ENCODE measurements at regions not wholly inside any gene's neighbourhood (a gene's known extent, or its start where the extent isn't known, plus 50 kb on each side); places are given as distances from the start of the nearest gene placed in this dataset.

DNA sequence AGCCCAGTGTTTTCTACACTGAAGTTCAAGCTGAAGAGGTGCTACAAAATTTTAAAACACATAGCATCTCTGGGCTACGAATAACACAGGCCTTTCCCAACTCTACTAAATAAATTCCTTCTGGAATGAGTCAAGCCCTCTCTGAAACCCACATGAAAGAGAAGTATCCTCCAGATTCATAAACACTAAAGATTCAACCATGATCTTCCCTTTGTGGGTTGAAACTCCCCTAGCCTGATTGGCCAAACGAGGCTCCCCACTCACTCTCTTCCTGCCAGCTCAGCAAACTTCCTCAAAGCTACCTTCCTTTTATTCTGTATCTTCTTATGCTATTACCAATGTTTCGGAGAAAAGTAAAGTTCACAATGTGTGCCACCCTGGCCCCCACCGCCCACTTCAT, 95.4 kb downstream of the NKX6-1 start:
- no peaks in the 10 kb centered on the region for H3K9me3 Mint-ChIP-seq
- no peak overlapping the region for H3K27ac Mint-ChIP-seq
- H3K4me1 Mint-ChIP-seq: no peaks in the 10 kb centered on the region
- CTCF ChIA-PET: no interaction called here
- no peaks in the 10 kb centered on the region for H3K36me3 Mint-ChIP-seq (ENCODE audit: low read depth)
- no peak overlapping the region for H3K4me3 Mint-ChIP-seq
- POLR2A ChIA-PET: no interaction called here
- no peak for DNase-seq
- no peaks in the 10 kb centered on the region for H3K27me3 Mint-ChIP-seq

DNA sequence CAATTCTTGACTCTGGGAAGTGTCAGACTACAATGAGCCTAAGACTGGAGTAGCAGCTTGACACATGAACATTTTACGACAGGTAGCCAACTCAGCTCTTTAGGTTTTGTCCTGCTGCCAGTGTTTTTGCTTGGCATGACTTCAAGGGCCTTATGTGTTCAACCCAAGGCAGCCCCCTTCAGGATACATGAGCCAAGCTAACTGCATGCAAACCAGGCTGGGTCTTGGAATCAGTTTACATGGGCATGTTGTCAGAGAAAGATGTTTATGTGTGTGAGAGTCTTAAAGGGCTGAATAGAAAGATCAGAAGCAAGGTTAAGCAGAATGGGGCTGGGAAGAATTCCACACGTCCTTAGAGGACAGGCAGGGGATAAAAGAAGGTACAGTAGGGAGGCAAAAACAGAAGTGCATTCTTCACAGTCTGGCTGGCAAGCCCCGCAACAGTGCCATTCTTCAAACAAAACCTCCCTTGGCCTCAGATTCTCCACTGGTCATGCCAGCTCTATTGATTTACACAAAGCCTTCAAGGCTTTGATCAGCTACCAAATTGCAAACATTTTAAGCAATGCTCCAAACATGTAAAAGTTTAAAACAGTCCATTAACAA, 97.3 kb downstream of the NKX6-1 start:
- no peaks in the 10 kb centered on the region for H3K27me3 Mint-ChIP-seq
- no peaks in the 10 kb centered on the region for H3K36me3 Mint-ChIP-seq (ENCODE audit: low read depth)
- no peaks in the 10 kb centered on the region for H3K9me3 Mint-ChIP-seq
- no peak for DNase-seq
- H3K4me3 Mint-ChIP-seq: no peak overlapping the region
- no peak overlapping the region for H3K27ac Mint-ChIP-seq
- POLR2A ChIA-PET: no interaction called here
- no peaks in the 10 kb centered on the region for H3K4me1 Mint-ChIP-seq
- CTCF ChIA-PET: no interaction called here

DNA sequence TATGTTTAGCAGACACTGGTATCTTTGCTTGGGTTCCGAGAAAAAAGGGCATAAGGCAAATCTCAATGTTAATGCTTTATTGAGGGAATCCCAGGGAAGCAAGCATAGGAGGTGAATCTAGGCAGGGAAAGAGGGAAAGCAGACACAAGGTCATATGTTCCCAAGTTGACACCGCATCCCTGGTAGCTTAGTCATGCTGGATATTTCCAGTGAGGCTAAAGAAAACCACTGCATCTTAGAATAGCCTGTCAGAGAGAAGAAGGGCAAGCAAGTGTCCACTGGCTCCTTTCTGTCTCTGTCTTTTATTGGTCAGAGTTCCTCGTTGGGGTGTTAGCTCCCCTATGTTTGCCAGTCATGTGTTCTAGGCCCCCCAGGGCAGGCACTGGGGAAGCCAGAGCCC, 104.7 kb downstream of the NKX6-1 start:
- no peak for DNase-seq
- POLR2A ChIA-PET: no interaction called here
- Mint-ChIP-seq H3K36me3 (ENCODE audit: low read depth) (no peaks in the 10 kb centered on the region), H3K4me3 (no peak overlapping the region), H3K9me3 (no peaks in the 10 kb centered on the region), H3K27me3 (no peaks in the 10 kb centered on the region), H3K4me1 (no peaks in the 10 kb centered on the region), H3K27ac (no peak overlapping the region)
- CTCF ChIA-PET: no interaction called here

DNA sequence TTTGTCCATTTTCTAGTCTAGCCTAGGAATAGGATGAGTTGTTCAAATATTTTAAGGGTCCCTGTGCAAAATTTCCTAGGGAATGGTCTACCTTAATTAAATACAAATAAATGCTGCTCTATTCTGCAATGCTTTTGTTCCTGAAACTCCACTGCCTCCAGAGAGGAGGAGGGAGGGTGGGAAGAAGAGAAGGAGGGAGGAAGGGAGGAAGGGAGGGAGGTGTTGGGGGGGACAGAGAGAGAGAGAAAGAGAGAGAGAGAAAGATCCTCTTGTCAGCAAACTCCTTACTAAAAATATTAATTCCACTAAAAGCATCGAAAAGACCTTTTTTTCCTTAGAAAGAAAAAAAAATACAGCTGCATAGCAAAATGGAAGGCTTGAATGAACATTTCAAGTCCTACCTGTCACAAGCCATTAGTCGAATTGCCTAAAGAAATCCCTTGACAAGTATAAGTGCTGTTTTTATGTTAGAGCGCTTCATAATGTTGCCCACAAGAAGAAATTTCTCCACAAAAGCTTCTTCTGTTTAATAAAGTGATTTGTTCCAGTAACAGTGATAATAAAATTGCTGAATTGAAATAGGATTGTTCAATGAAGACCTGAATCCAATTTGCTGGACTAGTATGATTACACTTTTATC, 106.0 kb downstream of the NKX6-1 start:
- no peak for DNase-seq
- Mint-ChIP-seq H3K4me1 (no peaks in the 10 kb centered on the region), H3K9me3 (no peaks in the 10 kb centered on the region), H3K27ac (no peak overlapping the region), H3K4me3 (no peak overlapping the region), H3K27me3 (no peaks in the 10 kb centered on the region), H3K36me3 (ENCODE audit: low read depth) (no peaks in the 10 kb centered on the region)
- POLR2A ChIA-PET: no interaction called here
- CTCF ChIA-PET: no interaction called here

DNA sequence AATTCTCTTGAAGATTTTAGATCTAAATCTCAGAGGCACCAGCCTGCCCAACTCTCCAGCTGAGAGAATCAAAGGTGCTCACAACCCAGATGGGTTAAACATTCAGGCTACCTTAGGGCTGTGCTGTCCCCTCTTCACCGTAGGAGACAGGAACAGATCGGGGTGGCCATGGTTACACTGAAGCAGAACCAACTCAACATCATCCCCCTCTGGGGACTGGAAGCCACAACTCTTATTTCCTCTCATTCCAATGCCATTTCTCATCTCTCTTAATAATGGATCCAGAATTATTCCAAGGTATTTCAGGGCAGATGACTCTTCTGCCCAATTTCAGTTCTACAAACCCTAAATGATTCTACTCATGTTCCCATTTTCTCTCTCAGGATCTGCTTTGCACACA, 109.7 kb downstream of the NKX6-1 start:
- H3K36me3 Mint-ChIP-seq (ENCODE audit: low read depth): no peaks in the 10 kb centered on the region
- no peak overlapping the region for H3K4me3 Mint-ChIP-seq
- POLR2A ChIA-PET: no interaction called here
- no peak overlapping the region for H3K27ac Mint-ChIP-seq
- H3K4me1 Mint-ChIP-seq: no peaks in the 10 kb centered on the region
- no peaks in the 10 kb centered on the region for H3K9me3 Mint-ChIP-seq
- H3K27me3 Mint-ChIP-seq: no peaks in the 10 kb centered on the region
- CTCF ChIA-PET: interaction anchor here (0.6 kb wide), 1 partner anchor 203 kb away, joined by 3 read pairs; no protein-coding TSS in a partner anchor
- no peak for DNase-seq

DNA sequence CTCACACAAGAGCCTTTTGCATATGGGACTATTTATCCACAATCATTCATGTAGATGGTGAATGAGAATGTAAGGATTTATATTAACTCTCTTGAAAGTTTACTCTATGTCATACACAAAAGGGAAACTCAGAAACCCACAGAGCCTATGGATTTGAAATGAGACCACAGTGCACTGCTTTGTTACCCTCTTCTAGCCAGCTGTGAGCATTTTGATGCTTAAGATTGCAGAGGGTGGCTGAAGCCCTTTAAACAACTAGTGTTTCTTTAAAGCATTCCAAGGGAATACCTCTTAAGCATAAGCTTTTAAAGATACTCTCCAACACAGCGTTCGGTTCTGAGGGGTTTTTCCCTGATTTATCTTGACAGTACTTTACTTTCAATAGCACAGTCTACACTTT, 113.9 kb downstream of the NKX6-1 start:
- no peak overlapping the region for H3K4me3 Mint-ChIP-seq
- H3K4me1 Mint-ChIP-seq: no peaks in the 10 kb centered on the region
- POLR2A ChIA-PET: no interaction called here
- CTCF ChIA-PET: no interaction called here
- DNase-seq: no peak
- H3K27me3 Mint-ChIP-seq: no peaks in the 10 kb centered on the region
- H3K9me3 Mint-ChIP-seq: no peaks in the 10 kb centered on the region
- H3K27ac Mint-ChIP-seq: no peak overlapping the region
- no peaks in the 10 kb centered on the region for H3K36me3 Mint-ChIP-seq (ENCODE audit: low read depth)

DNA sequence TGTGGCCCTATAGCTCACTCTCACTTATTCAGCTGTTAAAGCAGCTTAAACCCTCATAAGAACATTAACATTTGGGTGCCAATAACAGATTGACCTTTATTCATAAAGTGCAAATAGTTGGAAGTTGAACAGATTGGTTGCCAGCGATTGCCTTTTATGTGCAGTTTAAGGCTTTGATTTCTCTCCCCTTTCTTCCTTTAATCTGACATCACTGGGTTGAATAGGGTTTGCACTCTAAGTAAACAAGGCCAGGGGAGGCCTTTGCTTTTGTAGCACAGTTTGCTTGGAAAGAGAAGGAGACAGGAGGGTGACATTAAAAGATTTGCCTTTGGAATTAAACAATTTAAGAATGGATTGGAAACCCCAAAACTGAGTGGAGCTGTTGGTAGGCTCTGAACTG, 114.3 kb downstream of the NKX6-1 start:
- Mint-ChIP-seq H3K9me3 (no peaks in the 10 kb centered on the region), H3K27me3 (no peaks in the 10 kb centered on the region), H3K4me1 (no peaks in the 10 kb centered on the region), H3K27ac (no peak overlapping the region), H3K36me3 (ENCODE audit: low read depth) (no peaks in the 10 kb centered on the region), H3K4me3 (no peak overlapping the region)
- CTCF ChIA-PET: no interaction called here
- POLR2A ChIA-PET: no interaction called here
- no peak for DNase-seq

DNA sequence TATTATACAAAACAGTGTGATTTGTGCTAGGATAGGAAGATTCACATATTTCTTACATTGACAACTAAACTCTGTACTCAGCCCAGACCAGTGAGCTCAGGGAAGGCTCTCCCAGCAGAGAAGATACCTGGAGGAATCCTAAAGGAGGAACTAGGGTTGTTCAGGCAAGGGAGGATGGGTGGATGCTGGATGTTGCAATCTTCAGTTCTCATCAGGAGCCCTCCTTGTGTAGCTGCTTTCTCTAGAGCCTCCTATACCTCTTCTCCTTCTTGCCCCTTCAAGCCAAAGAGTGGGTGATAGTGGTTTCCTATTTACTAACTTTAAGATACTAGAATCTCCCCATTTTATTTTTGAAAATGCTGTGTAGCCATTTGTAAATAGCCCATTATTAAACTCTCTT, 117.3 kb downstream of the NKX6-1 start:
- no peak overlapping the region for H3K4me3 Mint-ChIP-seq
- DNase-seq: no peak
- no peaks in the 10 kb centered on the region for H3K4me1 Mint-ChIP-seq
- H3K9me3 Mint-ChIP-seq: no peaks in the 10 kb centered on the region
- POLR2A ChIA-PET: no interaction called here
- H3K27ac Mint-ChIP-seq: no peak overlapping the region
- no peaks in the 10 kb centered on the region for H3K36me3 Mint-ChIP-seq (ENCODE audit: low read depth)
- CTCF ChIA-PET: no interaction called here
- H3K27me3 Mint-ChIP-seq: peaks cover 5% of the 10 kb centered on the region

DNA sequence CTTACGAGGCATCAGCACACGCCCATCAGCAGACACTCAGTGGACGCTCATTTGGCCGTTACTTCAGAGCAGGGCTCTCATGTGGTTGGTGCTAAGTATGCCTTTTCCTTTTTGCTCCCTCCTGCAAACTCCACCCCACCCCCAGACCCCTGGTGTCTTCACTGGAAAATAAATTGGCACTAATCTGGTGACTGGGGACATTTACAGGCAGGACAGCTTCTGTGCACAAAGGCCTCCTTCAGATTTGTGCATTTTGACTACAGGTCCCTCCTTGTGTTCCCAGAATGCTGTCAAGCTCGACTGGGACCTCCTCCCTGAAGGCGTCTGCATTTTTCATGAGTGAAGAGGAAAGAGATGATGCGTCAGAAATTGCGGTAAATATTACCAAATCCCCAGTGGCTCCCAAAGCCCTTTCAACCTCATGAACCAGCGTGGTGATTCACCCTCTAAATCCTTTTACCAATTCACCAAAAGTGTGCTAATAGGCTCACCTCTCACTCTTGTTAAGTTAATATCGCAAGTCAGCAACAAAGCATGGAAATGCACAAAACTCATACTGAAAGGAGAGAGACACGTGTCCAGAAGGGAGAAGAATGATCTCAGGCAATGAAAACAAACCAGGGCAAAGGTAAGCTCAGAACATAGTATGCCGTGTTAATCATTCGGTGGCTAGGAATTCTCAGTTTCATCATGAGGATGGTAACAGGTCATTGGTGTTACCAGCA, 119.0 kb downstream of the NKX6-1 start:
- Mint-ChIP-seq H3K27ac (no peak overlapping the region), H3K4me3 (no peak overlapping the region), H3K9me3 (no peaks in the 10 kb centered on the region), H3K4me1 (no peaks in the 10 kb centered on the region), H3K36me3 (ENCODE audit: low read depth) (no peaks in the 10 kb centered on the region), H3K27me3 (peaks cover 5% of the 10 kb centered on the region)
- ChIA-PET CTCF (no interaction called here), POLR2A (no interaction called here)
- no peak for DNase-seq

DNA sequence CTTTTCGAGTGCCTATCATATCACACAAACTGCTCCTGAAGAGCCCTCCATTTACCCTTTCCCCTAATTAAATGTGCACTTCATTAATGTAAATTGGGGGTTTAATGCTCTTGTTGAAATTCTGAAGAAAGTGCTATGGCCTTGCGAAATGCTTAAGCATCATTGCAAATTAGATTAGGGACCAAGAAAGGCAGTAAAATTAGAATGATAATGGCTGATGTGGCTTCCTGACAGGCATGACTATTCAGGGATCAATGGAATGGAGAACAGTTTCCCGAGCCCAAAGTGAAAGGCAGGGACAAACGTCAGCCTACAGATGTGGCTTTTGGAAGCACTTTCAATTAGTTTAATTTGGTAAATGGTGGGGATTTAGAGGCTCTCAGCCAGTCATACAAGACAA, 120.1 kb downstream of the NKX6-1 start:
- POLR2A ChIA-PET: no interaction called here
- CTCF ChIA-PET: no interaction called here
- Mint-ChIP-seq H3K36me3 (ENCODE audit: low read depth) (no peaks in the 10 kb centered on the region), H3K4me1 (no peaks in the 10 kb centered on the region), H3K27me3 (peaks cover 5% of the 10 kb centered on the region), H3K27ac (no peak overlapping the region), H3K9me3 (no peaks in the 10 kb centered on the region), H3K4me3 (no peak overlapping the region)
- DNase-seq: no peak

DNA sequence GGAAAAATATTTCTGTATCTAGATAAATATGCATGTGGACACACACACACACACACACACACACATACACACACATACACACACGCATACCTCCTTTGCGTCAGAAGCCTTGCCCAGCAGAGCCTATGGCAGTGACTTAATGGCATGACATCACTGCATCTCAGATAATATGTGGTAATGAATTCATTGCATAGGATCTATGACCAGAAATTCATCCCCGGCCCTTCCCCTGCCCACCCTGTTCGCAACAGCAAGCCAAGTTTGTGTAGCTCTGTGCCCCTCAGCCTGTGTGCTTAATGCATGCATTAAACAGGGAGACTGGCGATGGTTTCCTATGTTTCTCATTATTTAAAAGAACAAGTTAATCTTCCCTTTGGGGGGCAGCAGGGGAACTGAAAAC, 120.7 kb downstream of the NKX6-1 start:
- ChIA-PET POLR2A (no interaction called here), CTCF (no interaction called here)
- peaks cover 5% of the 10 kb centered on the region for H3K27me3 Mint-ChIP-seq
- H3K4me3 Mint-ChIP-seq: no peak overlapping the region
- H3K36me3 Mint-ChIP-seq (ENCODE audit: low read depth): no peaks in the 10 kb centered on the region
- no peaks in the 10 kb centered on the region for H3K4me1 Mint-ChIP-seq
- no peak overlapping the region for H3K27ac Mint-ChIP-seq
- DNase-seq: no peak
- H3K9me3 Mint-ChIP-seq: no peaks in the 10 kb centered on the region

DNA sequence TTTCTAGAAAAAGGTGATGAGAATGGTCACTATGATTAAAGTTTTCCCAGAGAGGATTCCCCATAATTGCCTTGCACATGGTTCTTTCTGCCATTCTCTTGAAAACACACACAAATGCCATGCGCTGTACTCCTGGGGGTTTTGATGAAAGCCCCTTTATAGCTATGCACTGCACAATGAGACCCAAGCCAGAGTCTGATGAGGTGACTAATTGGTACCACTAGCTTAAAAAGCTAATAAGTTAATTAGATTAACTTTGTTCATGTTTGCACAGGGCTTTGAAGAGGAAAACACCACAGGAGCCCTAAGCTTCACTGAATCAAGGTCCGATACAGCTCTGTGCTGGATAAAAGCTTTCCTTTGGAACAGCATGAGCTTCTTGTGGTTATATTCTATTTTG, 132.2 kb downstream of the NKX6-1 start:
- Mint-ChIP-seq H3K4me3 (no peak overlapping the region), H3K27ac (no peak overlapping the region), H3K9me3 (no peaks in the 10 kb centered on the region), H3K36me3 (ENCODE audit: low read depth) (no peaks in the 10 kb centered on the region), H3K4me1 (no peaks in the 10 kb centered on the region), H3K27me3 (no peaks in the 10 kb centered on the region)
- DNase-seq: no peak
- ChIA-PET CTCF (no interaction called here), POLR2A (no interaction called here)

DNA sequence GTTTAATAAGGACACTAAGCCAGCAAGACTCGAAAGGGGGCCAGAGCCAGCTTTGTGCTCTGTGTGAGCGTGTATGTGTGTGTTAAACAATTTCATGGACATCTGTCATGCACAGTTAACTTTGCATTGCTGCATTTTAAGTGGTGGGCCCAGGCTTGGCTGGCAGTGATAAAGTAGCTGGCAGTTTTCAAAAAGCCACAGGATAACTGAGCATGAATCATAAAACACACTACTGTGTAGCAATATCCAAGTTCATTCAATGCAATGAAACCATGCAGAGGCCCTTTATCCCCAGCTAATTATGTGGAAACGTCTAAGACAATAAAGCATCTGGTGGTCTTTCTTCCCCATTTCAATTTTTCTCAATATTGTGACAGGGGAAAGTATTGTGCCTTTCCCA, 132.9 kb downstream of the NKX6-1 start:
- Mint-ChIP-seq H3K36me3 (ENCODE audit: low read depth) (no peaks in the 10 kb centered on the region), H3K27me3 (no peaks in the 10 kb centered on the region), H3K27ac (no peak overlapping the region), H3K9me3 (peaks cover 2% of the 10 kb centered on the region), H3K4me3 (no peak overlapping the region), H3K4me1 (no peaks in the 10 kb centered on the region)
- ChIA-PET POLR2A (no interaction called here), CTCF (no interaction called here)
- DNase-seq: no peak

DNA sequence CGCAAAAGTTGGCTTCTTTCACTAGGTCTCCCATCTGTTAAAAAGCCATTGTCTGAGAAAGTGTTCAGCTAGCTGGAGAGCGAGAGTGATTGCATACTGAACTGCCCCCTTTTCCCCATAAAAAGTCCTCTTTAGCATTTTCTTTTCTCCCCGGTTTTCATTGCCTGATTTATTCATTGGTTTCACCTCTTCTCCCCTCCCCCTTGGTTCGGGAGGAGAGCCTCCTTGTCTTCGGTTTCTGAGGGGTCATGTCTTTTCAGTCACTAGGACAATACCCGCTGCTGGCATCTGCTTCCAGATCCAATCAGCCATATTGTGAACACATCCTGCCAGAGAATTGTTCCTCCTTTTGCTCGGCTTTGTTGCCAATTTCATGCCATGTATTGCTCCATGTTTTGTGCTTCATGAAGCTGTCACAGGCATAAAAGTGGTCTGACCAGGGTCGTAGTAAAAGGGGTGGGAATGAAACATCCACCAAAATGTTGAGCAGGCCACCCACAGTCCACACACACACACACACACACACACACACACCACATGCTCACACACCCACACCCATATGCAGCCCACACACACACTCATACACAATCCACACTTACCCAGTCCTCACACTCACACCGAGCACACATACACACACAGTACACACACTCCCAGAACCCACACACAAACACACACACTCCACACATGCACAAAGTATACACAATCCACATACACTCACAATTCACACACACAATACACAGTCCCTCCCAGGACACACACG, 136.0 kb downstream of the NKX6-1 start:
- ChIA-PET POLR2A (no interaction called here), CTCF (no interaction called here)
- no peaks in the 10 kb centered on the region for H3K36me3 Mint-ChIP-seq (ENCODE audit: low read depth)
- no peak for DNase-seq
- H3K4me1 Mint-ChIP-seq: no peaks in the 10 kb centered on the region
- no peak overlapping the region for H3K27ac Mint-ChIP-seq
- H3K27me3 Mint-ChIP-seq: no peaks in the 10 kb centered on the region
- peaks cover 2% of the 10 kb centered on the region for H3K9me3 Mint-ChIP-seq
- H3K4me3 Mint-ChIP-seq: no peak overlapping the region

All from activated CD4-positive, alpha-beta memory T cell treated with anti-CD3 and anti-CD28 coated beads, Interleukin-2, amount 10 ng/mL, durations not matched to agents 7 days and 5 days (primary cell).